Stimulated activated CD8-positive, alpha-beta memory T cell treated with anti-CD3 and anti-CD28 coated beads, Interleukin-4, amount 100 ng/mL, for 24 hours (primary cell): ENCODE measurements at regions not wholly inside any gene's neighbourhood (a gene's known extent, or its start where the extent isn't known, plus 50 kb on each side); places are given as distances from the start of the nearest gene placed in this dataset.
"Not testable (repeated sequence)": the region's sequence is repeated elsewhere in the genome, so short reads cannot be mapped to it uniquely, and the experiment has no call there.

Experiments
- DNase-seq: peaks from one replicate; pipeline ENCODE4 v3.0.0-alpha.2; 2020; ENCODE audit warnings: low read depth

GRCh38 chr7:149635561-149636329, 137.6 kb downstream of the ZNF467 start:
- no peak for DNase-seq

GRCh38 chr7:149633976-149634945, 136.7 kb upstream of the ZNF746 start:
- no peak for DNase-seq

GRCh38 chr7:149628361-149629149, 130.9 kb upstream of the ZNF746 start:
- DNase-seq, result not testable (repeated sequence)

GRCh38 chr7:149627911-149628310, 130.3 kb upstream of the ZNF746 start:
- no peak for DNase-seq

DNA sequence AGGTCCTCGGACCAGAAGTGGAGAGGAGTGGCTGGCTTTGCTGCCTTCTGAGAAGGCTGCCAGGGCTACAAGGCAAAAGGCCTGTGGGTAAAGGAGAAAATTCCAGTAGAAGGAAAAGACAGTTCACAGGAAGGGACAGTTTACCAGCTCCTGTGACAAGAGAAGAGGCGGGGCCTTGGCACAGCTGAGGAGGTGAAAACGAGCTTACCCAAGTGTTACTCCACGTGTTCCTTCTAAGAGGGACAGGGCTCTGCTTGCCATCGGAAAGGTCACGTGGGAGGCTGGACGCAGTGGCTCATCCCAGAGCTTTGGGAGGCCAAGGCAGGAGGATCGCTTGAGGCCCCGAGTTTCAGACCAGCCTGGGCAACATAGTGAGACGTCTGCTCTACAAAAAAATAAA, 129.4 kb upstream of the ZNF746 start:
- no peak for DNase-seq

GRCh38 chr7:149625947-149626392, 128.4 kb upstream of the ZNF746 start:
- no peak for DNase-seq

DNA sequence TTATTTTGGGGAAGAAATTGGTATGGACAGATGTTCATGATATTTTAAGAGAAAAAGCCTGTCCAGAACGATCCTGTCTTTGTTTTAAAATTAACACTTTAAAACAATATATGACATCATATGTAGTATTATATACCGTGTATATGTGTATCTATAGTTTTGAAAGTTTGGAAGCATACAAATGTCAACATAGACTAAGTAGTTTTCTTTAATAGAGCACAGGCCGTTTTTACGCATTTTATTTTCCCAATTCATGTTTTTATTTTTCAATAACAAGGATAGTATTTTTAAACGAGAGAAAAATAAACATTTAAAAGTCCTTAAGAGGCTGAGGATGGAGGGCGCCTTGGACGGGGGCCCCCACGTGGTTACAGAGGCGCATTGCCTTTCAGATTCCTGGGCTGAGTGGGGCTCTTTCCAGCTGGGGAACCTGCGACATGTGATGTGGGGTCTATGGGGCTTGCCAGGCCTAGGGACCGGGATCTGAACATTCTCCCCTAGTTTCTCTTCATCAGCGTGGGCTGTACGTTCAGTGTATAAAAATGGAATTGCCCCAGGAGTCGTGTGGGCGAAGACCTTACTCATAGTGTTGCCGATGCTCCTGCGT, 127.8 kb upstream of the ZNF746 start:
- DNase-seq, result peak; percentile 49

DNA sequence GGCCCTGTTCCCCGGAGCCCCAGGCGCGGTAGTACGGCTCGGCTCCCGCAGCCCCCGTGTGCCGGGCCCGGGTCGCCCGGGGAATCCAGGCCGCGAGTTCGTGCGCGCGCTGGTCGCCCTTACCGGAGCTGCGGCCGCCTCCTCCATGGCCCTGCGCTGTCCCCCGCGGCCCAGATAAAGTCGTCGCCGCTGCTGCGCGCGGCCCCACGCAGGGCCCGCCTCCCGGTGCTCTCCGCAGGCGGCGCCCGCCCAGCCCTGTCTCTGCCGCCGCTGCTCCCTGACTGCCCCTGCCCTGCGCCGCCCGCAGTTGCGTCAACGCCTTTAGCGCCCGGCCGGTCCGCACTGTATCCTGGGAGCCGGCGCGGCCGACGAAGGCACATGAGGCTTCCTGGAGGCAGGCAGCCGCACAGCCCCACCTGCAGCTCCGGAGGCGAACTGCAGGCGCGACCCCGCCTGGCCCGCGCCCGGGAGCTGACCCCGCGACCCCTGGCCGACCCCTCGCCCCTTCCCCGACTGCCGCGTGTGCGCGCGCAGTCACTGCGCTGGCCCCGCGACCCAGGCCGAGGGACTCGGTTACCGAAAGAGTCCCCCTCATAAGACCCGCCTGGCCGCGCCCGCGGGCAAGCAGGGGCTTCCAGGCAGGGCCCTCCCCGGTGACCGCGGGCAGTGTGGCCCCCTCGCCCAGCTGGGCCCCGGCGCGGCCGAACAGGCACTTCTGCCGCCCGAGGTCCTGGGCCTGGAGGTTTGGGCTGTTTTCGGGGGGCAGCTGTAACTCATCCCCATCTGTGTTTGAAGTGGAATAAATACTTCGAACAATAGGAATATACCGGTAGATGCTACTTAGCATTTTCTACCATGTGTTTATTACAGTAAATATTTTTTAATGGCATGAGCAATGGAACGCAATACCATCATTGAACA, 127.1 kb upstream of the ZNF746 start:
- DNase-seq, result peak; percentile 89

- DNase-seq, result peak; percentile 15
Observed at GRCh38 chr7:149624006-149624405, 126.4 kb upstream of the ZNF746 start.

- DNase-seq, result not testable (repeated sequence)
Observed at GRCh38 chr7:149623262-149623997, 125.8 kb upstream of the ZNF746 start.

DNA sequence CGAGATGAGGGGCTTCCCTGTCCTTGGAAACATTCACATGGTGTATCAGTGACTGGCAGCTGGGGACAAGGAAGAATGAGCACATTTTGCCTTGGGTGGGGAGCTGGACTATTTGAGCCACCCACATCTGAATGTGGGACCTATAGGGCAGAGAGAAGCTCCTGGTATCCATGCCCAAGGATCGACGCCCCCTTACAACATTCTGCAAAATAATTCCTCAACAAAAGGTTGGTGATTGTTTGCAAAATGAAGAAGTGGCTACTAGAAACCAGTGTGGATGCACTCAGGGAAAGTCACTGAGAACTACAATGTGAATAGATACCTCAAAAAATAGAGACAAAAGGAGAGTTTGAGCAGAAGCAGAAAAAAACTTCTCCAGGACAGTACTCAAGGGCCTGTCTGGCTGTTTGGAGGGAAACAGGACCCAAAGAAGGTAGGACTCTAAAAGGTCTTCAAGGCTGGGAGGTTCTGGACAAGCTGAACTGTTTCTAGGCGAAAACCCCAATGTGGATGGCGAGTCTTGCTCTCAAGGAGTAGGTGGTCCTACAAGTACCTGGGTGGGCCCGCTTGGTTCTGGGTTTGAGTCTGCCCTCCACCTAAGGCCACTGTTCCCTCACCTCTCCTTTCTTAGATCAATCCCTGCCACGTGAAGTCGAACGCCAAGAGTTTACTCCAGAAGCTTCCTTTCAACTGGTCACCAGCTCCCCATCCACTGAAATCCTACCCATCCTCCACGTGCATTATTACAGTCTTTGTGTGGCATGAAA, 125.0 kb upstream of the ZNF746 start:
- DNase-seq, result no peak

- no peak for DNase-seq
Observed at GRCh38 chr7:149621776-149622175, 124.2 kb upstream of the ZNF746 start.

GRCh38 chr7:149620961-149621360, 123.4 kb upstream of the ZNF746 start:
- peak; percentile 62 for DNase-seq

GRCh38 chr7:149616898-149617297, 119.3 kb upstream of the ZNF746 start:
- DNase-seq, result no peak

DNA sequence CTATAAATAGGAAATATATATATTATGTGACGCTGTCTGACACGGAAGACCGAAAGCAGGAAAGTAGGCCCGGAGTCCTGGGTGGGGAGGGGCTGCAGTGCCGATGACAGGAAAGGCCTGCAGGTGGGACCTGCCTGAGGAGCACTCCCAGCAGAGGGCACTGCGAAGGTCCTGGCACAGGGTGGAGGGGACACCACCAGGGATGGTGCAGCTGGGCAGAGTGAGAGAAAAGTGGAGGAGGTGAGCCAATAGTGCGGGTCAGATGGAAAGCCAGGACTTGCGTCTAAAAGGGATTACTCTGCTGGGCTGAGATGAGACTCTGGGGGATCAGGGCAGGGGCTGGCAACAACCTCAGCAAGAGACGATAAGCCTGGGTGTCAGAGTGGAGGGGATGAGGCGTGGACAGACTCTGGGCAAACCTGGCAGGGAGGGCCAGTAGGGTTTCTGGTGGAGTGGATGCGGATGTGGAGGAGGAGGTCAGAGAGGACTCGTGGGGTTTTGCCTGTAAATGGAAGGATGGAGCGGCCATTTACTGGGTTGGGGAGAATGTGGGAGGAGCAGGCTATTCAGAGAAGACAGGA, 118.2 kb upstream of the ZNF746 start:
- DNase-seq, result no peak

GRCh38 chr7:149610441-149611011, 112.9 kb upstream of the ZNF746 start:
- DNase-seq, result no peak

DNA sequence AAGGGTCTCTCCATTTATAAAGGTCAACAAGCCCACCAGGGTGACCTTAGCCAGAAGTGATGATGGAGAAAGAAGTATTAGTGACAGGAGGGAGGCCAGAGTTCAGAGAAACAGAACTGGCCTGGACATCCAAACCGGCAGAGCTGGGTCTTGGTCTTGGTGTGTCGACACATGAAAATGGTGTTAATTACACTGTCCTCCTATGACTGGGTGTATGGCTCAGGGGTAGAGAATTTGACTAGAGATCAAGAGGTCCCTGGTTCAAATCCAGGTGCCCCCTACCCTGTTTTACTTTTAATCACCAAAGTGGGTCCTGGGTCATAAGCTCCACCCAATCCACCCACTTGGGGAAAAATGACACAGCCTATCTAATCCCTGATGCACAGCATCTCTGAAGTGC, 110.6 kb upstream of the ZNF746 start:
- no peak for DNase-seq

DNA sequence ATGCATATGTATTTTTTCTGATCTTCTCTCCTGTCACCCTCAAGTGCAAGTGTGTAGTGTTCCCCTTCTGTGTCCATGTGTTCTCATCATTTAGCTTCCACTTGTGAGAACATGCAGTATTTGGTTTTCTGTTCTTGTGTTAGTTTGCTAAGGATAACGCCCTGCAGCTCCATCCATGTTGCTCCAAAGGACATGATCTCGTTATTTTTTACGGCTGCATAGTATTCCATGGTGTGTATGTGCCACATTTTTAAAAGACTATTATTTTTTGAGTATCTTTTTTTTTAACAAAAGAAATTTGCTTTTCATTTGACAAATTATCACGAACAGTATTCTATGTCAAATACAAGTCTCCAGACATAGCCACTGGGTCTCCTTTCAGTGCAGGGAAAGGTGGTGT, 110.1 kb upstream of the ZNF746 start:
- no peak for DNase-seq
